ENCODE measurements at regions not wholly inside any gene's neighbourhood (a gene's known extent, or its start where the extent isn't known, plus 50 kb on each side); places are given as distances from the start of the nearest gene placed in this dataset.

- ATAC-seq: no peak
Observed at GRCh38 chr4:106738121-106738520, 298.0 kb downstream of the DKK2 start.

GRCh38 chr4:106718548-106718947, 317.6 kb downstream of the DKK2 start:
- H4K20me1 ChIP-seq (replicated peaks; ENCODE audit: control insufficient read depth, insufficient read depth, low read length): no peaks in the 10 kb centered on the region
- H3K9me3 ChIP-seq (replicated peaks; ENCODE audit: control insufficient read depth, insufficient read depth, low read depth, low read length): no peaks in the 10 kb centered on the region
- no peak overlapping the region for H2AFZ ChIP-seq (ENCODE audit: low read depth, low read length)
- POLR2A ChIA-PET: no interaction called here
- H3K4me2 ChIP-seq (ENCODE audit: insufficient read depth, low read length): no peak overlapping the region
- no peak for FAIRE-seq
- no peaks in the 10 kb centered on the region for H3K79me2 ChIP-seq (ENCODE audit: control insufficient read depth, insufficient read depth, low read length)
- no peaks in the 10 kb centered on the region for H3K4me1 ChIP-seq (replicated peaks in 1 of 2; ENCODE audit: control insufficient read depth in 2 of 2, insufficient read depth in 2 of 2, low read length in 2 of 2)
- H3K27me3 ChIP-seq (ENCODE audit: control insufficient read depth in 2 of 2, insufficient read depth in 2 of 2, low read length in 2 of 2): no peaks in the 10 kb centered on the region
- H3K9me1 ChIP-seq (ENCODE audit: control insufficient read depth, insufficient read depth, low read length): no peaks in the 10 kb centered on the region
- no peak overlapping the region for H3K27ac ChIP-seq (ENCODE audit: extremely low read depth, low read depth, low read length)
- CTCF ChIA-PET (ENCODE audit: low intra/inter-chr PET ratio): no interaction called here
- H3K36me3 ChIP-seq (ENCODE audit: control insufficient read depth, insufficient read depth, low read length): no peaks in the 10 kb centered on the region
- no peak overlapping the region for H3K9ac ChIP-seq (ENCODE audit: insufficient read depth in 1 of 2, low read depth in 2 of 2, low read length in 2 of 2)
- BruUV-seq (replicated peaks): no TSS peak
- in situ Hi-C loops (cut with MboI): no loop called here
- WGBS (ENCODE audit: insufficient coverage, low coverage, missing lambda C conversion rate): 0% methylated on average over 1 of the region's 1 CpG
- DNase-seq (ENCODE audit: extremely low read depth in 1 of 4, low spot score in 3 of 4): no peak
- intact Hi-C loops (cut with micrococcal nuclease): no loop called here
- H3K4me3 ChIP-seq: no peak overlapping the region
- ATAC-seq: no peak
- no peak for TF ChIP-seq IRF1 (CRISPR knock-in tag; IDR thresholded peaks at IDR 0.05; ENCODE audit: borderline replicate concordance)
- no peak for TF ChIP-seq GABPB2 (CRISPR knock-in tag; conservative IDR thresholded peaks at IDR 0.05)
- no peak for TF ChIP-seq JUND (IDR thresholded peaks at IDR 0.05; ENCODE audit: borderline replicate concordance, low read depth, low read length)
- TF ChIP-seq JUND (tag; IDR thresholded peaks at IDR 0.05; ENCODE audit: borderline replicate concordance, low read depth, low read length): no peak
- TF ChIP-seq ETV6 (IDR thresholded peaks at IDR 0.05; ENCODE audit: borderline replicate concordance in 1 of 2, low read depth in 2 of 2, low read length in 1 of 2): no peak
- TF ChIP-seq ETV6 (CRISPR knock-in tag; IDR thresholded peaks at IDR 0.05; ENCODE audit: borderline replicate concordance): no peak
- no peak for TF ChIP-seq ELK3 (CRISPR knock-in tag; IDR thresholded peaks at IDR 0.05)
- TF ChIP-seq, protein P1, sequence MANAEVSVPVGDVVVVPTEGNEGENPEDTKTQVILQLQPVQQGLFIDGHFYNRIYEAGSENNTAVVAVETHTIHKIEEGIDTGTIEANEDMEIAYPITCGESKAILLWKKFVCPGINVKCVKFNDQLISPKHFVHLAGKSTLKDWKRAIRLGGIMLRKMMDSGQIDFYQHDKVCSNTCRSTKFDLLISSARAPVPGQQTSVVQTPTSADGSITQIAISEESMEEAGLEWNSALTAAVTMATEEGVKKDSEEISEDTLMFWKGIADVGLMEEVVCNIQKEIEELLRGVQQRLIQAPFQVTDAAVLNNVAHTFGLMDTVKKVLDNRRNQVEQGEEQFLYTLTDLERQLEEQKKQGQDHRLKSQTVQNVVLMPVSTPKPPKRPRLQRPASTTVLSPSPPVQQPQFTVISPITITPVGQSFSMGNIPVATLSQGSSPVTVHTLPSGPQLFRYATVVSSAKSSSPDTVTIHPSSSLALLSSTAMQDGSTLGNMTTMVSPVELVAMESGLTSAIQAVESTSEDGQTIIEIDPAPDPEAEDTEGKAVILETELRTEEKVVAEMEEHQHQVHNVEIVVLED (CRISPR knock-in tag; IDR thresholded peaks at IDR 0.05): no peak
- TF ChIP-seq ZEB2 (IDR thresholded peaks at IDR 0.05): no peak

More at GRCh38 chr4:106738121-106738520, 298.0 kb downstream of the DKK2 start:
- no peak overlapping the region for H3K27ac ChIP-seq (ENCODE audit: extremely low read depth, low read depth, low read length)
- no peak overlapping the region for H3K9ac ChIP-seq (ENCODE audit: insufficient read depth in 1 of 2, low read depth in 2 of 2, low read length in 2 of 2)
- H3K79me2 ChIP-seq (ENCODE audit: control insufficient read depth, insufficient read depth, low read length): no peaks in the 10 kb centered on the region
- intact Hi-C loops (cut with micrococcal nuclease): no loop called here
- H3K4me3 ChIP-seq: no peak overlapping the region
- no TSS peak for BruUV-seq (replicated peaks)
- no peaks in the 10 kb centered on the region for H3K36me3 ChIP-seq (ENCODE audit: control insufficient read depth, insufficient read depth, low read length)
- DNase-seq (ENCODE audit: extremely low read depth in 1 of 4, low spot score in 3 of 4) (no peak), FAIRE-seq (no peak)
- no peak overlapping the region for H2AFZ ChIP-seq (ENCODE audit: low read depth, low read length)
- ChIA-PET CTCF (ENCODE audit: low intra/inter-chr PET ratio) (no interaction called here), POLR2A (no interaction called here)
- TF ChIP-seq XRCC5 (IDR thresholded peaks at IDR 0.05; ENCODE audit: low read depth, low read length) (no peak), NCOA1 (IDR thresholded peaks at IDR 0.05; ENCODE audit: low read depth) (no peak), MAFK (IDR thresholded peaks at IDR 0.05; ENCODE audit: low read length) (no peak), KDM4B (IDR thresholded peaks at IDR 0.05; ENCODE audit: borderline replicate concordance in 2 of 2, low read depth in 1 of 2) (no peak), MCM3 (IDR thresholded peaks at IDR 0.05) (no peak), TCFL5 (CRISPR knock-in tag; conservative IDR thresholded peaks at IDR 0.05) (no peak), ZNF431 (CRISPR knock-in tag; IDR thresholded peaks at IDR 0.05) (no peak), RFX5 (IDR thresholded peaks at IDR 0.05; ENCODE audit: low read depth, low read length) (no peak)
- TF ChIP-seq, protein P2, sequence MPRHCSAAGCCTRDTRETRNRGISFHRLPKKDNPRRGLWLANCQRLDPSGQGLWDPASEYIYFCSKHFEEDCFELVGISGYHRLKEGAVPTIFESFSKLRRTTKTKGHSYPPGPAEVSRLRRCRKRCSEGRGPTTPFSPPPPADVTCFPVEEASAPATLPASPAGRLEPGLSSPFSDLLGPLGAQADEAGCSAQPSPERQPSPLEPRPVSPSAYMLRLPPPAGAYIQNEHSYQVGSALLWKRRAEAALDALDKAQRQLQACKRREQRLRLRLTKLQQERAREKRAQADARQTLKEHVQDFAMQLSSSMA (CRISPR knock-in tag; IDR thresholded peaks at IDR 0.05): no peak
- 0% methylated on average over 4 of the region's 5 CpGs for WGBS (ENCODE audit: insufficient coverage, low coverage, missing lambda C conversion rate)
- H4K20me1 ChIP-seq (replicated peaks; ENCODE audit: control insufficient read depth, insufficient read depth, low read length): no peaks in the 10 kb centered on the region
- no peaks in the 10 kb centered on the region for H3K27me3 ChIP-seq (ENCODE audit: control insufficient read depth in 2 of 2, insufficient read depth in 2 of 2, low read length in 2 of 2)
- H3K9me3 ChIP-seq (replicated peaks; ENCODE audit: control insufficient read depth, insufficient read depth, low read depth, low read length): no peaks in the 10 kb centered on the region
- no peak overlapping the region for H3K4me2 ChIP-seq (ENCODE audit: insufficient read depth, low read length)
- in situ Hi-C loops (cut with MboI): no loop called here
- no peaks in the 10 kb centered on the region for H3K4me1 ChIP-seq (replicated peaks in 1 of 2; ENCODE audit: control insufficient read depth in 2 of 2, insufficient read depth in 2 of 2, low read length in 2 of 2)
- H3K9me1 ChIP-seq (ENCODE audit: control insufficient read depth, insufficient read depth, low read length): no peaks in the 10 kb centered on the region
